ENCODE measurements at regions not wholly inside any gene's neighbourhood (a gene's known extent, or its start where the extent isn't known, plus 50 kb on each side); places are given as distances from the start of the nearest gene placed in this dataset.

- no peak overlapping the region for H3K4me2 ChIP-seq
- ChIA-PET POLR2A (no interaction called here), CTCF (no interaction called here)
- peaks cover 0 to 4% of the 10 kb centered on the region in 2 experiments; a peak in 1 of 4 replicates for H3K4me1 ChIP-seq (ENCODE audit: control insufficient read depth in 1 of 2, insufficient read depth in 2 of 2, low read depth in 1 of 2, low read length in 1 of 2)
- H3F3A ChIP-seq (replicated peaks; ENCODE audit: insufficient read depth), result no peaks in the 10 kb centered on the region
- no peak overlapping the region for H3K9ac ChIP-seq
- H3K9me2 ChIP-seq, result no peaks in the 10 kb centered on the region
- H3K27ac ChIP-seq (ENCODE audit: low read depth in 2 of 2, low read length in 1 of 2), result no peak overlapping the region
- H3K4me3 ChIP-seq (ENCODE audit: low read depth in 2 of 2, low read length in 1 of 2), result no peak overlapping the region
- no peaks in the 10 kb centered on the region for H3K9me3 ChIP-seq
- H4K20me1 ChIP-seq (ENCODE audit: insufficient read depth), result no peaks in the 10 kb centered on the region
- 63% methylated on average over 5 of the region's 5 CpGs for WGBS (ENCODE audit: low lambda C conversion rate)
- no peaks in the 10 kb centered on the region for H3K79me2 ChIP-seq (ENCODE audit: insufficient read depth)
- DNase-seq, result peak; percentile 11
- H3K27me3 ChIP-seq (ENCODE audit: insufficient read depth), result no peaks in the 10 kb centered on the region
- no peak overlapping the region for H2AFZ ChIP-seq (ENCODE audit: low read depth)
- TF ChIP-seq IRF3 (IDR thresholded peaks at IDR 0.05; ENCODE audit: low read depth, low read length), result no peak
- no peak for TF ChIP-seq MAX (IDR thresholded peaks at IDR 0.05; ENCODE audit: low read depth)
- no peak for TF ChIP-seq EP300 (IDR thresholded peaks at IDR 0.05; ENCODE audit: borderline replicate concordance in 1 of 2, low read depth in 1 of 2, low read length in 1 of 2)
- TF ChIP-seq ELF1 (IDR thresholded peaks at IDR 0.05), result no peak
- TF ChIP-seq ZBTB33 (IDR thresholded peaks at IDR 0.05; ENCODE audit: borderline replicate concordance, low read depth), result no peak
- no peak for TF ChIP-seq PBX3 (IDR thresholded peaks at IDR 0.05)
- no peak for TF ChIP-seq REST (IDR thresholded peaks at IDR 0.05; ENCODE audit: low read depth, low read length)
- TF ChIP-seq FOSL2 (IDR thresholded peaks at IDR 0.05; ENCODE audit: borderline replicate concordance, low read depth), result no peak
- no peak for TF ChIP-seq CHD2 (IDR thresholded peaks at IDR 0.05; ENCODE audit: low read length, partially characterized antibody)
- TF ChIP-seq MEF2A (IDR thresholded peaks at IDR 0.05; ENCODE audit: borderline replicate concordance, low read depth), result no peak
- TF ChIP-seq TEAD4 (IDR thresholded peaks at IDR 0.05; ENCODE audit: borderline replicate concordance, insufficient read depth), result no peak
- no peak for TF ChIP-seq GABPA (IDR thresholded peaks at IDR 0.05; ENCODE audit: low read depth)
- TF ChIP-seq RXRA (IDR thresholded peaks at IDR 0.05; ENCODE audit: borderline replicate concordance, low read depth), result no peak
- TF ChIP-seq RCOR1 (IDR thresholded peaks at IDR 0.05; ENCODE audit: low read length), result no peak
- no peak for TF ChIP-seq NFIC (IDR thresholded peaks at IDR 0.05; ENCODE audit: borderline replicate concordance)
- TF ChIP-seq MXI1 (IDR thresholded peaks at IDR 0.05; ENCODE audit: low read depth, low read length), result no peak
- TF ChIP-seq SIN3A (IDR thresholded peaks at IDR 0.05; ENCODE audit: borderline replicate concordance, low read depth, low read length), result no peak
- no peak for TF ChIP-seq RAD21 (IDR thresholded peaks at IDR 0.05; ENCODE audit: low read length)
- TF ChIP-seq TAF1 (IDR thresholded peaks at IDR 0.05; ENCODE audit: borderline replicate concordance, low read depth, low read length), result no peak
- no peaks in the 10 kb centered on the region for H3K36me3 ChIP-seq (replicated peaks in 1 of 2; ENCODE audit: control insufficient read depth in 1 of 2, insufficient read depth in 2 of 2, low read length in 1 of 2)
Measured at GRCh38 chr5:127187706-127188105, 102.9 kb upstream of the MEGF10 start.

Data from SK-N-SH (cell line).